C4-2B (cell line): ENCODE measurements at regions not wholly inside any gene's neighbourhood (a gene's known extent, or its start where the extent isn't known, plus 50 kb on each side); places are given as distances from the start of the nearest gene placed in this dataset.

Experiments used
- CTCF ChIP-seq: fragments of 450-650 bp; conservative IDR thresholded peaks from 2 replicates; pipeline ENCODE4 v1.5.1; 2017; ENCODE audit warnings: mild to moderate bottlenecking
- ZFX ChIP-seq: fragments of 450-650 bp; IDR thresholded peaks from 2 replicates; pipeline ENCODE4 v1.6.1; 2017

DNA sequence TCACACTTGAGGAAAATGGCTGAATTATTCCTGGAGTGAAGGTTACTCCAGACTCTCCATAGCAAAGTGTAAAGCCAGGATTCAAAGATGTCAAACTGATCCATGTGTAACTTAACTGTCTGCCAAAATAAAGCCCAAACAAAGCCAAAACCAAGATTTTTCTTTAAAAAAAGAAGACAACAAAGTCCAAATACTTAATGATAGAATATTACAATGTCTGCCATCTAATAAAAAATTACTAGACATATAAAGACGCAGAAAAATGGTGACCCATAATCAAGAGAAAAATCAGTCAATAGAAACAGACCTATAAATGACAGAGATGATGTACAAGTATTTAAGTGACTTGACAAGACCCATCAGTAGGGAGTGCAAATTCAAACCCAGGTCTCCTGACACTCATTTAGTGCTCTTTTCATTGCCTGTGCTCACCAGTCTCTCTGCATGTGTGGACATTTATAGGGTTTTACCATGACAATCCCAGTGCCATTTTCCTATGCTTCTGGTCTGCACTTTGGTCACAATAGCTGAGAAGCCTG is 85.1 kb upstream of the HES1 start:
- no peak for TF ChIP-seq CTCF
- TF ChIP-seq ZFX, result no peak
